GM23248 (cell line): ENCODE measurements at regions not wholly inside any gene's neighbourhood (a gene's known extent, or its start where the extent isn't known, plus 50 kb on each side); places are given as distances from the start of the nearest gene placed in this dataset.

Experiments
- EZH2 ChIP-seq: fragments of 200-600 bp; sonication (generic); IDR thresholded peaks from 2 replicates; pipeline ENCODE4 v1.6.1; 2018; ENCODE audit warnings: antibody characterized with exemption, mild to moderate bottlenecking; ENCODE audit not compliant: insufficient read depth, poor library complexity, severe bottlenecking
- EZH2phosphoT487 ChIP-seq: fragments of 200-600 bp; sonication (generic); IDR thresholded peaks from 2 replicates; pipeline ENCODE4 v1.6.1; 2018; ENCODE audit warnings: antibody characterized with exemption, moderate library complexity, mild to moderate bottlenecking, low read depth; ENCODE audit not compliant: insufficient read depth

DNA sequence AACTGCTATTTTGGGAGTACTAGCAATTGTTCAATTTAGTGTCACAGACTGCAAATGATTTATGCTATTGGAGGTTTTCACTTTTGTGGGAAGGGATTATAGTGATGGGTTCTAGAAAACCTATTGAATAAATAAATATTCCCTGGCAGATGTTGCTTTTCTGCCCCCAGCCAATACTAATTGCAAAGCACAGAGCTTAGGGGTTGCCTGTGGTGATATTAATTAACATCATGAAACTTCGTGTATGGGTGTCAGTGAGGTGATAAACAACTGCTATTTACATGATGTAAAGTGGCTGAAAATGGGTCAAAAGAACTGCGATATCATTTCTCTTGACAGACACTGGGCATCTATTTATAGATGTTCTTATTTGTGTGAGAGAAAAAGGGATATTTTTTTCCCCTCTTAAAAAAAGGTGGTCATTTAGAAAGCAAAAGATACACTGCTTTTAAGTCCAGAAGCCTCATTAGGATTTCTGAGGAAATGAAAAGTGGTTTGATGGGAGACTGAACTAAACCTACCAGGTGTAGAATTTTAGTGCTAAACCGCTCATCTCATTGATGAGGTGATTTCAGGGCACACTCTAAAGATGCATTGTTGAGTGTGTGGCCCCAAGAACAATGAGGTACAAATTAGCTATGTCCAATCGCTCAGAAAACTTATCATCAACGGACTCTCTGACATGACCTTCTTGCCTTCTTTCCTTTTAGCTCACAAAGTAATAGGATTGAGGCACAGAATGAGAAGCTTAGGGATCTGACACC lies 116.7 kb upstream of the CHST9 start:
- TF ChIP-seq EZH2 (no peak), EZH2phosphoT487 (no peak)
